Colonic mucosa (tissue), 4 donors: ENCODE measurements at regions not wholly inside any gene's neighbourhood (a gene's known extent, or its start where the extent isn't known, plus 50 kb on each side); places are given as distances from the start of the nearest gene placed in this dataset.

Experiments used
- DNase-seq: peaks from one replicate; pipeline ENCODE4 v3.0.0-alpha.2; 2020
- H3K27ac ChIP-seq: fragments of 200-600 bp; one replicate; pipeline ENCODE4 v1.8.0; 2021
- H3K27me3 ChIP-seq: fragments of 200-600 bp; one replicate; pipeline ENCODE4 v1.8.0; 2021
- H3K36me3 ChIP-seq: fragments of 200-600 bp; one replicate; pipeline ENCODE4 v1.8.0; 2021
- H3K4me1 ChIP-seq: fragments of 200-600 bp; one replicate; pipeline ENCODE4 v1.8.0; 2021; ENCODE audit warnings: mild to moderate bottlenecking
- H3K4me3 ChIP-seq: fragments of 200-600 bp; one replicate; pipeline ENCODE4 v1.8.0; 2021
- H3K9ac ChIP-seq, 2 donors: one replicate each; pipeline ENCODE4 v1.7.0; 2013; ENCODE audit warnings: control low read depth in 2 of 2, low read depth in 2 of 2, low read length in 2 of 2
- H3K9me3 ChIP-seq: fragments of 200-600 bp; one replicate; pipeline ENCODE4 v1.8.0; 2021
- CTCF ChIP-seq: fragments of 200-600 bp; IDR thresholded peaks from one replicate; pipeline ENCODE4 v1.8.0; 2022; ENCODE audit warnings: antibody characterized with exemption, mild to moderate bottlenecking
- intact Hi-C: fragments of 100-400 bp; cut with DNase I; formaldehyde crosslinking; loops from one replicate; pipeline ENCODE4 v1.14.1; 2022
- donor health status: healthy.
- donor health status: DM: no; HTN: no; CAD: no.
- donor health status: DM: no; HTN: no; CAD: no.

GRCh38 chr7:52323202-52323746 lies 712.2 kb upstream of the POM121L12 start:
- H3K36me3 ChIP-seq, result no peaks in the 10 kb centered on the region
- no peaks in the 10 kb centered on the region for H3K9me3 ChIP-seq
- H3K4me3 ChIP-seq, result no peak overlapping the region
- no peak for DNase-seq
- H3K4me1 ChIP-seq, result no peaks in the 10 kb centered on the region
- no peak overlapping the region for H3K27ac ChIP-seq
- intact Hi-C loops, result no loop called here
- H3K9ac ChIP-seq, result no peak overlapping the region
- no peaks in the 10 kb centered on the region for H3K27me3 ChIP-seq
- TF ChIP-seq CTCF, result no peak

GRCh38 chr7:52320610-52321009 lies 714.8 kb upstream of the POM121L12 start:
- Histone ChIP-seq H3K36me3 (no peaks in the 10 kb centered on the region), H3K27ac (no peak overlapping the region), H3K9me3 (no peaks in the 10 kb centered on the region), H3K9ac (no peak overlapping the region), H3K4me3 (no peak overlapping the region), H3K27me3 (no peaks in the 10 kb centered on the region), H3K4me1 (no peaks in the 10 kb centered on the region)
- DNase-seq, result no peak
- intact Hi-C loops, result no loop called here
- TF ChIP-seq CTCF, result no peak

DNA sequence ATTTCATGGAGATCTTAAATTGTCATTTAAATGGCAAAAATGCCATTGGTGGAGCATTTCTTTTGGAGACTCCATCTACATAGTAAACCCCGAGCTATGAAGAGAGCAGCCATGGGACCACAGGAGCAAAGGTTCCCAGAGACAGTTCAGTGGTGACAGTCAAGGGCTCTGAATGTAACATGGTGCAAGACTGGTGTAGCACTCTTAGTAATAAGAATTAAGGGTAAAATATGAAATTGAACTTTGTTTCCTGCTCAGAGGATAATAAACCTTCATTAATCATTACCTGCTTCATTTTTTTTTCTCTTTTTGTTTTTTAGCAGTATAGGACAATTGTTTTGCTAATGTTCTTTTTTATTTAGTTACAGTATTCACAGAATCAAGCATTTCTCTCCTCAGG lies 717.5 kb upstream of the POM121L12 start:
- no peak for TF ChIP-seq CTCF
- Histone ChIP-seq H3K36me3 (no peaks in the 10 kb centered on the region), H3K27me3 (no peaks in the 10 kb centered on the region), H3K27ac (no peak overlapping the region), H3K4me1 (no peaks in the 10 kb centered on the region), H3K9ac (no peak overlapping the region), H3K9me3 (no peaks in the 10 kb centered on the region), H3K4me3 (no peak overlapping the region)
- no peak for DNase-seq
- intact Hi-C loops, result no loop called here

- no peak overlapping the region for H3K9ac ChIP-seq
- TF ChIP-seq CTCF, result no peak
- H3K4me1 ChIP-seq, result no peaks in the 10 kb centered on the region
- no peak overlapping the region for H3K4me3 ChIP-seq
- no peaks in the 10 kb centered on the region for H3K9me3 ChIP-seq
- H3K27me3 ChIP-seq, result no peaks in the 10 kb centered on the region
- DNase-seq, result no peak
- no peaks in the 10 kb centered on the region for H3K36me3 ChIP-seq
- H3K27ac ChIP-seq, result no peak overlapping the region
- intact Hi-C loops, result no loop called here
These were observed 723.5 kb upstream of the POM121L12 start for GRCh38 chr7:52311886-52312285.

DNA sequence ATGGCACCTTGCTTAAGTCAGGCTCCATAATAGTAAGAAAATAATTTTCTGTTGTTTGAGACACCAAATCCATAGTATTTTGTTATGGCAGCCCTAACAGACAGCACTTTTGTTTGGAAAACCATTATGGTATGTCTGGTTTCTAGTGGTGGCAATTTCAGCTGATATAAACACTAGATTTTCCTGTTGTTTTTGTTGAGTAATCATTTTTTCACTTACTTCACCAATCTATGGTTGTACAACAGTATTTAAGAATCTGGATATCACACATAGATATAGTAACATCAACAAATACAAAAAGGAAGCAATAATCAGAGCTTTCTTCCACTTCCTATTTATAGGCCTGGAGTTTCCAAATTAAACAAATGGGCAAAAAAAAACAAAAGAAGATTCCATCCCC lies 725.8 kb upstream of the POM121L12 start:
- Histone ChIP-seq H3K9me3 (no peaks in the 10 kb centered on the region), H3K4me1 (no peaks in the 10 kb centered on the region), H3K9ac (no peak overlapping the region), H3K4me3 (no peak overlapping the region), H3K36me3 (no peaks in the 10 kb centered on the region), H3K27me3 (no peaks in the 10 kb centered on the region), H3K27ac (no peak overlapping the region)
- intact Hi-C loops, result no loop called here
- TF ChIP-seq CTCF, result no peak
- DNase-seq, result no peak
